ENCODE measurements at regions not wholly inside any gene's neighbourhood (a gene's known extent, or its start where the extent isn't known, plus 50 kb on each side); places are given as distances from the start of the nearest gene placed in this dataset.
"Not testable (repeated sequence)": the region's sequence is repeated elsewhere in the genome, so short reads cannot be mapped to it uniquely, and the experiment has no call there.

GRCh38 chr11:115652496-115652895, 148.3 kb upstream of the CADM1 start:
- no peak for DNase-seq
- no peak for TF ChIP-seq POLR2A (IDR thresholded peaks at IDR 0.05; ENCODE audit: low read length)
- TF ChIP-seq GATA1 (IDR thresholded peaks at IDR 0.05; ENCODE audit: low read depth, low read length): no peak

GRCh38 chr11:115652094-115652493, 147.9 kb upstream of the CADM1 start:
- DNase-seq: no peak
- no peak for TF ChIP-seq GATA1 (IDR thresholded peaks at IDR 0.05; ENCODE audit: low read depth, low read length)

- no peak for DNase-seq
- TF ChIP-seq GATA1 (IDR thresholded peaks at IDR 0.05; ENCODE audit: low read depth, low read length) (no peak), POLR2A (IDR thresholded peaks at IDR 0.05; ENCODE audit: low read length) (no peak)
Observed at GRCh38 chr11:115649461-115649860, 145.2 kb upstream of the CADM1 start.

- DNase-seq: no peak
- TF ChIP-seq POLR2A (IDR thresholded peaks at IDR 0.05; ENCODE audit: low read length) (no peak), GATA1 (IDR thresholded peaks at IDR 0.05; ENCODE audit: low read depth, low read length) (no peak)
Observed at GRCh38 chr11:115645631-115646317, 141.6 kb upstream of the CADM1 start.

- no peak for DNase-seq
- TF ChIP-seq POLR2A (IDR thresholded peaks at IDR 0.05; ENCODE audit: low read length) (no peak), GATA1 (IDR thresholded peaks at IDR 0.05; ENCODE audit: low read depth, low read length) (no peak)
Observed at GRCh38 chr11:115644856-115645255, 140.6 kb upstream of the CADM1 start.

- TF ChIP-seq GATA1 (IDR thresholded peaks at IDR 0.05; ENCODE audit: low read depth, low read length): no peak
- TF ChIP-seq POLR2A (IDR thresholded peaks at IDR 0.05; ENCODE audit: low read length): no peak
- DNase-seq: no peak
Observed at GRCh38 chr11:115643549-115644270, 139.5 kb upstream of the CADM1 start.

- DNase-seq: no peak
- no peak for TF ChIP-seq GATA1 (IDR thresholded peaks at IDR 0.05; ENCODE audit: low read depth, low read length)
- no peak for TF ChIP-seq POLR2A (IDR thresholded peaks at IDR 0.05; ENCODE audit: low read length)
Observed at GRCh38 chr11:115642660-115643059, 138.4 kb upstream of the CADM1 start.

- TF ChIP-seq POLR2A (IDR thresholded peaks at IDR 0.05; ENCODE audit: low read length) (no peak), GATA1 (IDR thresholded peaks at IDR 0.05; ENCODE audit: low read depth, low read length) (no peak)
- no peak for DNase-seq
Observed at GRCh38 chr11:115637599-115638241, 133.5 kb upstream of the CADM1 start.

GRCh38 chr11:115636753-115637527, 132.7 kb upstream of the CADM1 start:
- no peak for DNase-seq
- TF ChIP-seq GATA1 (IDR thresholded peaks at IDR 0.05; ENCODE audit: low read depth, low read length) (no peak), POLR2A (IDR thresholded peaks at IDR 0.05; ENCODE audit: low read length) (no peak)

- DNase-seq: not testable (repeated sequence)
Observed at GRCh38 chr11:115633977-115634376, 129.8 kb upstream of the CADM1 start.

- DNase-seq: no peak
- TF ChIP-seq POLR2A (IDR thresholded peaks at IDR 0.05; ENCODE audit: low read length) (no peak), GATA1 (IDR thresholded peaks at IDR 0.05; ENCODE audit: low read depth, low read length) (no peak)
Observed at GRCh38 chr11:115632061-115632460, 127.8 kb upstream of the CADM1 start.

- no peak for DNase-seq
Observed at GRCh38 chr11:115631609-115632008, 127.4 kb upstream of the CADM1 start.

GRCh38 chr11:115630214-115630613, 126.0 kb upstream of the CADM1 start:
- TF ChIP-seq GATA1 (IDR thresholded peaks at IDR 0.05; ENCODE audit: low read depth, low read length) (no peak), POLR2A (IDR thresholded peaks at IDR 0.05; ENCODE audit: low read length) (no peak)
- no peak for DNase-seq

More at GRCh38 chr11:115631609-115632008, 127.4 kb upstream of the CADM1 start:
- TF ChIP-seq GATA1 (IDR thresholded peaks at IDR 0.05; ENCODE audit: low read depth, low read length) (no peak), POLR2A (IDR thresholded peaks at IDR 0.05; ENCODE audit: low read length) (no peak)

GRCh38 chr11:115629456-115630015, 125.3 kb upstream of the CADM1 start:
- no peak for DNase-seq

More at GRCh38 chr11:115629456-115630015, 125.3 kb upstream of the CADM1 start:
- TF ChIP-seq POLR2A (IDR thresholded peaks at IDR 0.05; ENCODE audit: low read length) (no peak), GATA1 (IDR thresholded peaks at IDR 0.05; ENCODE audit: low read depth, low read length) (no peak)

All from erythroblast (primary cell).